GM19468 (cell line): ENCODE measurements at regions not wholly inside any gene's neighbourhood (a gene's known extent, or its start where the extent isn't known, plus 50 kb on each side); places are given as distances from the start of the nearest gene placed in this dataset.
"Not testable (repeated sequence)": the region's sequence is repeated elsewhere in the genome, so short reads cannot be mapped to it uniquely, and the experiment has no call there.

ENCODE experiments used
- ATAC-seq: cut with Tn5 transposase; IDR thresholded peaks from one replicate; pipeline ENCODE4 v1.9.1; 2021; ENCODE audit warnings: mild to moderate bottlenecking, moderate library complexity, moderate number of reproducible peaks; ENCODE audit not compliant: unreplicated experiment; ENCODE audit errors: extremely low read depth

- no peak for ATAC-seq
Observed at GRCh38 chr14:46596236-46596635, 55.3 kb downstream of the RPL10L start.

- no peak for ATAC-seq
Observed at GRCh38 chr14:46582826-46583225, 68.8 kb downstream of the RPL10L start.

DNA sequence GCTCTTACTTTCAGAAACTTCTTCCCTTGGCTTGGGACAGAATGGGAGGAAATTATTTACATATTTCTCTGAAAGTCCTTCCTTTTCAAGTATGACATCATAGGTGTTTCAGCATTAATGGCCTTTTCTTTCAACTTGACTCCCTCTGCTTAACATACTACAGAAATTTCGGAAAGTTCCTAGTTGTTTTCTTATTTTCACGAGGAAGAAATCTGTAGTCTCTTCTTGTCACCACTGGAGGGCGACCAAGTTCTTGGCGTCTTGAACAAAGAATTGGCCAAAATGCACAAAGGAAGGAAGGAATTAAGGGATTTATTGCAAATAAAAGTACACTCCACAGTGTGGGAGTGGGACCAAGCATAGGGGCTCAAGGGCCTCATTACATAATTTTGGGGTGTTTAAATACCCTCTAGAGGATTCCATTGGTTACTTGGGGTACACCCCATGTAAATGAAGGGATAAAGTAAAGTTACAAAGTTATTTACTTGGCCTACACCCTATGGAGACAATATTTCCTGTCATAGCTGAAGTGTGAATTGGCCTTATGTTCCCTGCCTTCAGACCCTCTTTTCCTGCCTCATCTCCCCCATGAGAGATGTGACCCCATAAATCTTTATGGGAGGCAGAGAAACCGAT is 70.4 kb downstream of the RPL10L start:
- ATAC-seq, result no peak

GRCh38 chr14:46574978-46575375 is 76.6 kb downstream of the RPL10L start:
- ATAC-seq, result no peak

GRCh38 chr14:46574221-46574977 is 77.2 kb downstream of the RPL10L start:
- ATAC-seq, result no peak

DNA sequence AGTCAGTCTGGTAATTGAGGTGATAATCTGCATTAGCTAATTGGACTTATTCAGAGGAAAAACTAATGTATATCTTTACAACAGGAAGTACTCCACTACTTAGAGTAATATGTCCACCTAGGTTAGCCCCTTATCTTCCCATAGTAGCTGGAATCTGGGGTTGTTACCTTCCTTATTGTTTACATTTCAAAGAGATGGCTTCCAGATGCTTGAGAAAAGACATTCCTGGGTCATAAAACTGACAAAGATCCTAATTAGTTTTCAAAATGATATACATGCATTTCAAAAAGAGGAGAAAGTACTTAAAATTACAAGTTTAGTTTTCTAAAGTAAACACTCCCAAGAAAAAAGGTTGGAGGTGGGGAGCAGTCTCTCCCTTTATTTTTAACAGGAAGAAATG is 78.1 kb downstream of the RPL10L start:
- ATAC-seq, result no peak

DNA sequence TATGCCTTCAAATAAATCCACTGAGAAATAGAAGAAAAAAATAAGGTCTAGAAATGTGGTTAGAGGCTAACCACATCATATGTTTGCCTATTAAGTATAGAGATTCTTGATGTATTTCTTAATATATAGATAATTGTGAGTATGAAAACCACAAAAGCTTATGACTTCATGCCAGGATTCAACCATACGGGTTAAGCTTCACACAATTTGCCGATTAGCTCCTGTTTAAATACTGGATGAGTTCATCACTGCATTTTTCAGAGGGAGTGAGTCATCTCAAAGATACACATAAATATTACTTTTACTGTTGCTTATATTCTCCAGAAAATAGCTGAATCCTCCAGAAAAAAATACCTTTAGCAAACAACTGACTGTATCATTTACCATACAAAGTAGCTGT is 79.6 kb downstream of the RPL10L start:
- no peak for ATAC-seq

DNA sequence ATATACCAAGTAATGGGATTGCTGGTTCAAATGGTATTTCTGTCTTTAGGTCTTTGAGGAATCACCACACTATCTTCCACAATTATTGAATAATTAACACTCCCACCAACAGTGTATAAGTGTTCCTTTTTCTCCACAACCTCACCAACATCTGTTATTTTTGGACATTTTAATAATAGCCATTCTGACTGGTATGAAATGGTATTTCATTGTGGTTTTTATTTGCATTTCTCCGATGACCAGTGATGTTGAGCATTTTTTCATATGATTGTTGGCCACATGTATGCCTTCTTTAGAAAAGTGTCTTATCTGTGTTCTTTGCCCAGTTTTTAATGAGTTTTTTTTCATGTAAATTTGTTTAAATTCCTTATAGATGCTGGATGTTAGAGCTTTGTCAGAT is 83.4 kb downstream of the RPL10L start:
- not testable (repeated sequence) for ATAC-seq

- ATAC-seq, result no peak
Observed at GRCh38 chr14:46550836-46551235, 100.7 kb downstream of the RPL10L start.

DNA sequence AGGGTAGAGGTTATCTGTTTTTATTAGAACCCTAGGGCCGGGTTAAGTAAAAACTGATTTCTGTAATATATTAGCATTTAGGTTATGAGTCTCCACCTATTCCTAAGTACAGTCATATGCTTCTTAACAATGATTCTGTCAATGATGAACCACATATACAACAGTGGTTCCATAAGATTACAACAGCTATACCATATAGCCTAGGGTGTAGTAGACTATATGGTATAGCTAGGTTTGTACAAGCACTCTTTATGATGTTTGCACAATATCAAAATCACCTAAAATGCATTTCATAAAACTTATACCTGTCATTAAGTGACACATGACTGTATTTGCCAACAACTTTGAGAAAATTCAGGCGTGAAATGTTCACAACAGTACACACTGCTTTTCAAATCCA is 110.6 kb downstream of the RPL10L start:
- no peak for ATAC-seq

DNA sequence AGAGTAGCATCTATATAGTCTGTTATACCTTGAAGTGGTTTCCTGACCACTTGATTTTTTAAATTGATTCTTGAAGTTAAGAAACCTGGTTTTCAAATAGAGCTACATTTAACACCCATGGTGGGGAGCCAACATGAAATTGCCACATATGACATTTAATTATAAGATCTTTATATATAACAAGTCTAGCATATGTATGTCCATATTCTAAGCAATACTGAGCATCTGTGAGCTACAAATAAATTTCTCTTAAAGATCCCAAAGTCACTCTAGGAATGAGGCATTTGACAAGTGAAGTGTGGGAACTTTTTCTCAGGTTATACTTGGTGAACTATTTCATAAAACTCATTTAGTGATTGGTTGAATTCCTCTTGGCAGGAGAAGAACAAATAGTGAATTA is 132.5 kb downstream of the RPL10L start:
- no peak for ATAC-seq

GRCh38 chr14:46508752-46509151 is 142.8 kb downstream of the RPL10L start:
- not testable (repeated sequence) for ATAC-seq

GRCh38 chr14:46499521-46499920 is 152.1 kb downstream of the RPL10L start:
- ATAC-seq, result no peak

- ATAC-seq, result no peak
Observed at GRCh38 chr14:46496409-46496808, 155.2 kb downstream of the RPL10L start.

DNA sequence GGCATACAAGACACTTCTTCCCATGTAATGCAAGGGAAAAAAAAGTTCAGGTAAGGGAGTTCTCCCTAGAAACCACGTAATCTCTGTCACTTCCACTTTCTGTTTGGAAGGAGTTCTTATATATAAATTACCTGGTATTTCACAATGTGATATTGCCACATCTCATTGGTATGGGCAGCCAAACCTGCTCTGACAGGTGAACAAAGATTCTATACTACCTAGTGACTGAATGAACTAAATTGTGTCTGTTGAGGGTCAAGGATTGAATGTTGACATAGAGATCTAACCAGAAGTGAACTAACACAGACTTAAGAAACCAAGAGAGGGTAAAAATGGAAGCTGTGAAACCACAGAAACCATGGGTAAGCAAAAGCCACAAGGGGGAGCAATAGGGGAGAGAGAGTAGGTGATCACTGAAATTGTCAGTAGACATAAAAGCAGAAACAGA is 161.3 kb downstream of the RPL10L start:
- peak; percentile 89 for ATAC-seq

- ATAC-seq, result no peak
Observed at GRCh38 chr14:46488374-46488773, 163.2 kb downstream of the RPL10L start.

GRCh38 chr14:46487582-46488350 is 163.8 kb downstream of the RPL10L start:
- no peak for ATAC-seq

DNA sequence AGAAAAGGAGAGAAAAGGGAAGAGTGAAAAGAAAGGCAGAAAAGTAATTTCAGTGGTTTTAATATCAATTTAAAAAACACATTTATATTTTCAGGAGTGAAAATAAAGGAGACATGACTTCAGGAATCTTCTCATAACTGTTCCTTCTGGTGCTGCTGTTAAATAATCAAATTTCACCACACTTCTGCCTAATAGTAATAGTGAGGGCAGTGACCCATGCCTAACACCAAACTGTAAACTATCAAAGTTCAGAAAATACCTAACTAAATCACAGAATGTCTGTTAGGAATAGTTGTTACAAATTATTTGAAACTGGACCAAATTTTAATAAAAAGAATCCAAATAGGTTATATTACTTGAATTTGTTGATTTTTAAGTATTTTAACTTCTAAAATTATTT is 169.4 kb downstream of the RPL10L start:
- no peak for ATAC-seq

DNA sequence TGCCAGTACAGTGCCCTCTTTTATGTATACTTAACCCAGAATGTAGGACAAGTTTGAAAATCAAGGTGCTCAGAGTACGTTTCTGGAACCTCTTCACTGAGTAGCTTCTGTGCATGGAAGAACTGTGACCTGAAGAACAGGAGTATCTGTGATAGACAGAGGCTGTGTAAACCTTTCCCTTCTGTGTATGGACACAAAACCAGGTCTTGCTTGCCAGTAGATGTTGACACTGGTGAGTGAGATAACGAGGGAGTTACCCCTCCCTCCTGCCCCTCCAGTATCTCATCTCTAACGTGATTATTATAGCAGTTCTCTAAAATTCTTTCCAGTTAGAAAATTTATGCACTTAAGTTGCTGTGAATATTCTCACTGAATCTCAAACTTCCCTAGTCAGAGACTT is 170.8 kb downstream of the RPL10L start:
- ATAC-seq, result no peak

GRCh38 chr14:46472261-46472660 is 179.3 kb downstream of the RPL10L start:
- ATAC-seq, result no peak

- ATAC-seq, result no peak
Observed at GRCh38 chr14:46464341-46464740, 187.2 kb downstream of the RPL10L start.
